NCI-H128 (cell line): ENCODE measurements at regions not wholly inside any gene's neighbourhood (a gene's known extent, or its start where the extent isn't known, plus 50 kb on each side); places are given as distances from the start of the nearest gene placed in this dataset.
"Not testable (repeated sequence)": the region's sequence is repeated elsewhere in the genome, so short reads cannot be mapped to it uniquely, and the experiment has no call there.

Source experiments
- DNase-seq: peaks from one replicate; lab custom pipeline; 2025; ENCODE audit not compliant: unreplicated experiment; lab: John Stamatoyannopoulos, UW

DNA sequence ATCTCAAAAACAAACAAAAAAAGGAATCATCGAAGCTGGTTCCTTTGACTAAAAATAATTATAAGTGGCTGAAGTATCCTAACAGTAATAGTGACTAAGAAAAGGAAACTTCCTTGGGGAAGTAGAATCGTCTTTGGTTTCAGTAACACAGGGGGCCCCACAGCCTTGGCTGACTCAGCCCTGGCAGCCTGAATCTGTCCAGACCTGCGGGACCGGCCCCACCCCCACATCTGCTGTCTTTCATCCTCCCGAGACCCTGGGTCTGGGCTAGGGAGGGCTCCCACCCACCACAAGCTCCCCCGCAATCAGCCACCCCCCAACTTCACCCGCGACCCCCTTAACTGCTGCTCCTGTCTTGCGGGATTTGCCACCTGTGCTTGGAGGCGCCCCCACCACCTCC is 1452.6 kb upstream of the ACVR2A start:
- no peak for DNase-seq

DNA sequence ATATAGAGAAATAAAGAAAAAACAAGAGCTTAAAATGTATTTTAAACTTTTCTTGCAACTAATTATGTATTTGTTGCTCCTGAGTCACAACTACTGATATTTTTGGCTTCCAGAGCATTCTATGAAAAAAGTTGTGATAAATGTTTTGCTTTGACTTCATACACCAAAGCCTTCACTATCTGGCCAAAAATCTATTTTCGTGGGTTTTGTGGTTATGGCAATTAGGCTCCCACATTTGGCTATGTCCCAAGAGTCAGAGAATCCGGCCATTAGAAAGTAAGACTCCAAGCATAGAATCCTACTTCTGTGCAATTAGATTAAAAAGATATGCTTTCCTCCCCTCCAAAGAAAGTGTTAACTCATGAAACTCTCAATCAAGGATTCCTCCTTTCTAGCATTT is 1456.1 kb upstream of the ACVR2A start:
- DNase-seq = no peak

DNA sequence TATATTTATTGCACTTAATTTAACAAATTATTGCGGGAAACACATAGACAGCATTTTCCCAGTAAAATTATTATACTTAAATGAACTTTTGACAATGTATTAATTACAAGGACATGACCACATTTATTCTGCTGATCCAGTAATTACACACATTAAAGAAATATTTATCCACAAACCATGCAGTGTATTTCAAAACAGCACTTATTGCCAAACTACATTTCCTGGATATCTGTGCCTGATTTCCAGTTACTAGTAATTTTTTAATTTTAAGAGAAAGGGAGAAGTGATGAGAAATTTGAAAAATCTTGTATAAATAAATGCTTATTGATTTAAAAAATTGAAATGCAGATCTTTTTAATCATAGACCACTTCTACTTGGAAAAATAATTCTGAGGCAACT is 1458.7 kb upstream of the ACVR2A start:
- no peak for DNase-seq

DNA sequence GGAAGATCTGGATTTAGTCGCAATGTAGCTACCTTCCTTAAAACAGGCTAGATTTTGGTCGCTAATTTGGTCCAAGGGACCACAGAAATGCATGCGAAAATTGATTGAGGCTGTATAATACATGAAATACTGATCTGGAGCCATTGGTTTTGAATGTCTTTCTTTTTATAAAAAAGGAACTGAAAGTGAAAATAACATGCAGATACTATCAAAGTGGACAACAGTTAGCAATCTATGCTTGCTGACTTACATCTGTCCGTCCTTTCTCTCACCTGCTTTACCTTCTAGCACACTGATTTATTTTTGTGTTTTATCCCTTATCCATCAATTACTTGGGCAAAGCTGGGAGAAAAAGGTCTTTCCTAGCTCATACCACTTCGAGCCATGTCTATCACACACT is 1459.8 kb upstream of the ACVR2A start:
- no peak for DNase-seq

DNA sequence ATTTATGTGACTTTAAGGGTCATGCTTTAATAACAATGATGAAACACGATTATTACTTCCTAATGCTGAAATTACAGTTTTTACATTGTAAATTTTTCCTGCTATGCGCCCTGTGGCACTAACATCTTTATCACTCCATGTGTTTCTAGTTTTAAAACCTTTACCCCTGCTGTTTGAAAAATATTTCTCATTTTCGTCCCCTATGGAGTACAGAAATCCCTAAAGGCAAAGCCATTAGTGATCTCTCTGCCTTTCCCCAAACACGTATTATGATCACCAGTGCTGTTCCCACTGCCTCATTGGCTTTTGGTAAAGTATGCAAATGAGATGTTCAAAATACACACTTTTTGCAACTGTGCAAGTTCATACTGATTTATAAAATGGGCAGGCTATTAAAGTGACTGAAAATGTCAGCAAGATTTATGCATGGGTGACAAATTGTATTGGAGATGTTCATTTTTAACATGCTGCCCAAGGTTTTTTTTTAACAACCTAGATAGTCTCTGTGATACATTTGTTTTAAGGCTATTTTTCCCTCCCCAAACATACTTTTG is 1468.2 kb upstream of the ACVR2A start:
- no peak for DNase-seq

DNA sequence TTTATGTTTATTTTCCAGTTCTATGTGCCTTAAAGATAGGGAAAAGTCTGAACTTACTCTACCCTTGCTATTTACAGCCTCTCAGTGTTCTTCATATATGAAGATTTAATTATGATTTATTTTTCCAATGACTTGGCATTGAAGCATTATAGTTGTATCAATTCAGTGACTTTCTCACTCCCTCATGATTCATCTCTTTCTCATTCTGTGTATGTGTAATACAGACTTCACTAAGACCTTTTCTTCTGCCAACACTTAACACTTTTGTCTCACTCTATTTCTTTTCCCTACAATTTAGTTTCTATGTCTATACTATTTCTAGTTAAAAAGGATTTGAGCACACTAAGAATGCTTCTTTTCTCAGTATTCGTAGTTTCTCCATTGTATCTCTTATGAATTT is 1470.3 kb upstream of the ACVR2A start:
- DNase-seq = no peak

DNA sequence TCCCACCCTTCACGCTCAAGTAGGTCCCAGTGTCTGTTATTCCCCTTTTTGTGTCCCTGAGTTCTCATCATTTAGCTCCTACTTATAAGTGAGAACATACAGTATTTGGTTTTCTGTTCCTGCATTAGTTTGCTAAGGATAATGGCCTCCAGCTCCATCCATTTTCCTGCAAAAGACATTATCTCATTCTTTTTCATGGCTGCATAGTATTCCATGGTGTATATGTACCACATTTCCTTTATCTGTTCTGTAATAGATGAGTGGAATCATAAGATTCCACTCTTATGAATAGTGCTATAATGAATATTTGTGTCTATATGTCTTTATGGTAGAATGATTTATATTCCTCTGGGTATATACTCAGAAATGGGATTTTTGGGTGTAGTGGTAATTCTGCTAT is 1473.5 kb upstream of the ACVR2A start:
- not testable (repeated sequence) for DNase-seq

DNA sequence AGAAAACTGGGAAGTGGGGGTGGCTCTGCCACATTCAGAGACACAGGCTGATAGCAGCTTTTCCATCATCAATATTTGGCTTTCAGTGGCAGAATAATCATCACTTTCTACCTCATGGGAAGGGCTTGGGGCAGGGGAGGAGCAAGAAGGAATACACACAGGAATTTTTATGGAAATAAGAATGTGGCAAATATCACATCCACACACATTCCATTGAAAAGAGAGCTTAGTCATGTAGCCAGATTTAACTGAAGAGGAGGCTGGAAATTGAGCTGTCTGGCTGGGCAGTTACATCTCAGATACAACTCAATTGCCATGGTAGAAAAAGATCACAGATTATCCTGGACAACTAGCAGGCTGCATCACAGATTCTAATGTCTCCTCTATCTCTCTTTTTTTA is 1474.0 kb upstream of the ACVR2A start:
- DNase-seq = no peak

DNA sequence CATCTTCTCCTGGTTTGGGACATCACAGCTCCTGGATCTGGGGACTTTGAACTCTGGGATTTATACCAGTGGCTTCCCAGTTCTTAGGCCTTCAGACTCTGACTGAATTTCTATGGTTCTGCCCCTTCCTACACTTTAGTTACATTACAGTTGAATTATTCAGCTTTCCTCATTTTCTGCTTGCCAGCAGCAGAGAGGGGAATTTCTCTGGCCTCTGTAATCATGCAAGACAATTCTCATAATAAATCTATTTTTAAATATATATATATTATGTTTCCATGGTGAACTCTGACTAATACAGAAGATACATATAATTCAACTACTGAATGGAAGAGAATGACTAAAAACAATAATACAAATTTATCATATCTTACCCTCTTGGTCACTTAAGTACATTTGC is 1478.6 kb upstream of the ACVR2A start:
- DNase-seq = no peak

DNA sequence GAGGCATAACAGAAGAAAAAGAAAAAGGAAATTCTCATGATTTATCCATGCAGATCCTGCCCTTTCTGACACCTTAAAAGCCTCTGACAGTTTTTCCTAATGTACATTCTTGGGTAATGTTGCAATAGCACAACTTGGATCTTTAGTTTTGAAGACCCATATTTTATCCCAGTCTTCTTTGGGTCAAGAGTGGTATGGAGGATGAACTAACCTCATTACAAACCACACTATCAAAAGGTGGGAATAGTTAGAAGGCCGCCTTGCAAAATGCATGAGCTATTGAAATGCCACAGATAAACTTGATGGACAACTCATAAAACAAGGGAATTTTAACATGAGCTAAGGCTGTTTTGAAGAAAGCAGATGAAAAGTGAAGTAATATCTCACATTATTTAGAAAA is 1479.8 kb upstream of the ACVR2A start:
- no peak for DNase-seq

DNA sequence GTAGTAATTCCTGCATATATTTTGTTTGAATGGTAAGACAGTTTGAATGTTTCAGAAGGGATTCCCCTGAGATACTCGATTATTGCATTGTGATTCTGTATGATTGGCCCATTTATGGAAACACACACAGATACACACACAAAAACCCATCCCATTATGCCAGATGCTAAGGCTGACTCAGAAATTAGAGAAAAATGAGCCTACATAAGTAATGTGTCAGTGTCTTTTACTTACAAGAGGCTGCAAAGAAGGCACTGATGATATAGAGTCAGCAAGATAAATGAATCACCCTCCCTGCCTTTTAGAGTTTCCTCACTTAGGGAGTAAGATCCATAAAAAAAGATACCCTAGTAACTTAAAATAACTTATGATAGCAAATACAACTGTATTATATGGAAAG is 1481.1 kb upstream of the ACVR2A start:
- no peak for DNase-seq

DNA sequence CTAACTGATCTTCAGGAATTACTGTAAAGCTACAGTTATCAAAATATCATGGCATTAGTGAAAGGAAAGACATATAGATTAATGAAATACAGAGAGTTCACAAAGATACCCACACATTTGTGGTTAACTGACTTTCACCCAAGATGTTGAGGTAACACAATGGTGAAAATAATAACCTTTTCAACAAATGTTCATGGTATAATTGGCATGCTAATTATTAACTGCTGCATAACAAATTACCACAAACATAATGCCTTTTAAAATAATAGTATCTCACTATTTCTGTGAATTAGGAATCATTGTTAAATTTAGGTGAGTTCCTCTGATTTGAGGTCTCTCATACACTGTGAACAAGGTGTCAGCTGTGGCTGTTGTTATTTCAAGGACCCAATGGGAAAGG is 1493.1 kb upstream of the ACVR2A start:
- DNase-seq = no peak

DNA sequence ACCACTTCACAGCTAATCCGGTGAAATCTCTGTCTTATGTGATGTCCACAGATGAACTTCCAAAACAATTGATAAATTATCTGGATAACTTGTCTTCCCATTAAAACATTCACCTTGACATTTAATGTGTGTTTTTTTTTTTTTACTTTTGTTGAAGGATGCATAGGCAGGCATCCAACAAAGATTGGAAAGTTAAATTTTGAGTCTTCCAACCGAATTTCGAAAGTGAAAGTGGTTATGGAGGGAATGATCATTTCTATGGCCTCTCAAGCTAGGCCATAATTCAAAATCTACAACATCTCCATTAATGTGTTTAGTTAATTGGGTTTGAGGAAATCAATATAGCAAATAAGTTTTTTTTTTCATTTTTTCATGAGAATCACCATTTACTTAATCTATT is 1495.5 kb upstream of the ACVR2A start:
- DNase-seq = no peak

DNA sequence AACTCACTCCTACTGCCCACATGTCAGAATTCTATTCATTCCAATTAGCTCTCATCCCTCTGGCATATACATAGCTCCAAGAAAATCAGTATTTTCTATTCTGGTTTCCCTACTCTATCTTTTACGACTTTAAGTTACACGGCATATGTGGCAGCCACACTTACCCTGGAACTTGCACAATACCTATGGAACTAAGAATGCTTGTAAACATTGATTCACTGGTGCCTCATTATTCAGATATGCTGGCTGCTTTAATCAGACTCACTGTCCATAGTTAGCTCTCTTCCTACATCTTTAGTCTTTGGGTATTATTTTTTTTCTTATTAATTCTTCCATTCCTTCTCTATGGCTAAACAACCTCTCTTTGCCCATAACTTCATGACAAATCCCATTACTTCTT is 1519.9 kb upstream of the ACVR2A start:
- DNase-seq = no peak

DNA sequence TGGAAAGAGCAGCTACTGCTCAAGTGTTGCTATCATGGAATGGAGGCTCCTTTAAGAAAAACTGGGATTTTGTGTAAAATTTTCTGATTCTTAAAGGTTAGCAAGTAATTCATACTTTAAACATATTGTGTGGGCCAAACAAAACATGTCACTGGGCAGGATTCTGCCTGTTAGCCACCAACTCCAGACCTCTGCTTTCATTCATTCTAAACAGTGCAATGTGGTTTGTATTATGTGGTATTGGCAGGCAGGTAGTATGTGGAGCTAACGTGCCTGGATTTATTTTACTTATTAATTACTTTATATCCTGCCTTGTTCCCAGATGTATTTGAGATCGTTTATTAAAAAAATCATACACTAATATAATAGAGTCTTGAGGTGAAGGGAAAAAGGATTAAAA is 1521.3 kb upstream of the ACVR2A start:
- DNase-seq = no peak

DNA sequence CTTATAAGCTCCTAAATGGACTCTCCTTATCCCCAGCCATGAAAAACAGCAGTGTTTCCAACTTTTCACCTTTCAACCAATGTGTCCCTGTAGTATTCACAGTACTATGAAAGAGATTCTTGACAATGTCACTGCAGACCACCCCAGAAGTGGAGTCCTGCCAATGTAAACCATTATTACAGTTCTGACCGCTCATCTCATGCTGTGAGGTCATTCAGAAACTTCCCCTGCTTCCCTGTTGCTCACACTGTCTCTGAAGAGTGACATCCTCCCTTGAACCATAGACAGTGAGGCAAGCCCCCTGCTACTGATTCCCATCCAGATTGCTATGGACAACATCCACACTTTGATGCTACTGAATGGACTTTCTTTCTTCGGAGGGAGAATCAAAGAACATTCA is 1523.7 kb upstream of the ACVR2A start:
- DNase-seq = no peak

DNA sequence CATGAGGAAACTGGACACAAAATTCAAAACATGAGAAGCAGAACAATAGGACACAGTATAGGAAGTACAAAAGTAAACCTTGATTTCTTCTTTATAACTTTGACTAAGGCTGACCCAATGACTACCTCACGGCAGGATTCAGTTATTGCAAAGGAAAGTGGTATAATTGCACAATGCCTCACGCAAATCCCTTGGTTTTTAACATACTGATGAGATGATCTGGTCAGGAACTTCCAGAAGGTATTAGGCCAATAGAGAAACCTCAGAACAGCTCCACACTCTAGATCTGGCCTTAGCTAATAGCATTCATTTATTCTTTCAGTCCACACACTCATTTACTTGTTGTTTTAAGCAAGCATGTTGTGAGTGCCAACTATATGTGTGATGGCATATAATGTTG is 1526.9 kb upstream of the ACVR2A start:
- no peak for DNase-seq

DNA sequence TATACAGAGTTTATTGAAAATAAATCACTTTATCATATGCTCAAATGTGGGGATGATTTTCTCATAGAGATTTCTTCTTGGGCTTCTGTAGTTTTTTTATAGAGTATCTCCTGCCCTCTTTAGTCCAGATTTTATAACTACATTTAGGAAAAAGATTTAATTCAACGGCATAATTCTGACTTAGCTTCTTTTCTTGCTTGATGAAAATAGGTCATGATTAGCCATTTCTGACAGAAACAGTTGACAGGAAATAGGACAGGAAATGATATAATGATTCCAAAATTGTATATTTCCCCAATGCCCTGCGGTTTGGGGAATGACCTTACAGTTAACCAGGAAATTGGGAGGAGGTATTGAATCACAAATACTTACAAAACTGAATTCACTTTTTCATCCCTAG is 1531.9 kb upstream of the ACVR2A start:
- no peak for DNase-seq

DNA sequence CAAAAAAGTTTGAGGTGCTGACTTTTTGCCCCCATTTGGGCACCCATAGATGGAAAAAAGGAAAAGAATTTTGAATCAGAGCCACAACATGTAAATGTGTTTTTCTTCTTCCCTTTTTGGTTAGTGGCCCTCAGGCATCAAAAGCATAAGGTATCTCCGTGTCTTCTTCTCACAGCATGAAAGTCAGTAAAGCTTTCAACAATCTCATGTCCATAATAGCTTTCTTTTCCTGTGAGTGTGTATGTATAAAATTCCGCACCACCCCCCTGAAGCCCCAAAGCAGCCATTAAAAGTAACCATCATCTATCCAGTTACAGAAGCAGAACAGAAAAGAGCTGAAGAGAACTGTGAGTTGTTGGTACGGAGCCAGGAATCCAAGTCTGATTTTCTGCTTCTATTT is 1539.7 kb upstream of the ACVR2A start:
- DNase-seq = no peak

DNA sequence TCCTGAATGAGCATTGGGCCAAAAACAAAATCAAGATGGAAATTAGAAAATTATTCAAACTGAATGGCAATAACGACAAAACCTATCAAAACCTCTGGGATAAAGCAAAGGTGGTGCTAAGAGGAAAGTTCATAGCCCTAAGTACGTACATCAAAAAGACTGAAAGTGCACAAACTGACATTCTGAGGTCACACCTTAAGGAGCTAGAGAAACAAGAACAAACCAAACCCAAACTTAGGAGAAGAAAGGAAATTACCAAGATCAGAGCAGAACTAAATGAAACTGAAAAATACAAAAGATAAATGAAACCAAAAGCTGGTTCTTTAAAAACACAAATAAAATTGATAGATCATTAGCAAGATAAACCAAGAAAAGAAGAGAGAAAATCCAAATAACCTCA is 1543.5 kb upstream of the ACVR2A start:
- DNase-seq = no peak

DNA sequence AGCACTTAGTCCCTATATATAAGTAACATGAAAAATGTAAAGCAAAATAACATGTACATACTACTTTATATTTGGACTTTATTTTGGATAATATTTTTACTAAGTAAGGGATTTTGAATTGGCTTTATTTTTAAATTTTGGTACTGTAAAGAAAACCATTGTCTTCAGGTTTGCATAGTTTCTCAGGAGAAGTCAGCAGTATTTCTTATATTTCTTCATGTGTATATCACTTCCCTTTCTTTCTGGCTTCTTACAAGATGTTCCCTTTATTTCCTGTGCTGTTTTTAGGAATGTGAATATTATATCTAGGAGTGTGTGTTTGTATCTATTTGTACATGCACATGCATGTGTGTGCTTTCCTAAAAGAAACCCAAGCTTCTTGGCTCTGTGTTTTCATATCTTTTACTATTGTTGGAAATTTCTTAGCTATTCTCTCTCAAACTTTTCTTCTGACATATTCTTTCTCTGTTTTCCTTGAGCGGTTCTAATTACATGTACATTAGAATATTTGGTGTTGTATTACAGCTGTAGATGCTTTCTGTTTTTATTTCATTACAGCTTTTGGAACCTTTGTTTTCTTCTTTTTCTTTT is 1549.7 kb upstream of the ACVR2A start:
- DNase-seq = no peak

DNA sequence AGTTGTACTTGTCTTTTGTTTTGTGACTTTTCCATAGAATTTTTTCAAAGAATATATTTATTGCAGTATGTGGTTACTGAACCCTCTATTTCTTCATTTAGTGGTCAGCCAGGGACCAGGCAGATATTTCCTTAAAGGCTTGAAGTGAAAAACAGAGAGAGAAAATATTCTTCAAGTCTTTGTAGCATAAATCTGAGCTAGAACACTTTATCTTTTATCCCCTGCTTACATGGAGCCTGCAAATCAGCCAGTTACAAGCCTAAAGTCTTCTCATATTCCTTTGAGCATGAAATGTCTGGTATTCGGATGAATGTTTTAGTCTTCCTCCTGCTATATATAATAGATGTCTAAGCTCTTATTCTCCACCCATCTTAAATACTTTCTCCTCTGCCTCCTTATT is 1557.5 kb upstream of the ACVR2A start:
- DNase-seq = no peak

DNA sequence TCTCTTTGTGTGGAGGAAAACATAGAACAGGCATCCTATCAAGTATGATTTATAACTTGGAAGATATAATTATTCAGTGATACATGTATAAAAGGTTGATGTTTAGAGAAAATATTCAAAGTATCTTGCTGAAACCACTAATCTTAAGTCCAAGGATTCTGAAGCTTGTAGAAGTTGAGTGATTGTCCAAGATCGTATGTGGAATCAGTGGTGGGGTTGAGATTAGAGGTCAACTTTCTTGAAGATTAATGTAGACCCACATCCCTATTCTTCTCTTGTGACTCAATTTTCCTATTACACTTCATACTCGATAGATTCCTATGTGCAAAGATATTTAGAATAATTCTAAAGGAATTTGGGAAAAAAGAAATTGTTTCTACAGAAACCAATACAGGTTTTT is 1565.9 kb upstream of the ACVR2A start:
- no peak for DNase-seq
